Neural cell (in vitro differentiated cells): ENCODE measurements at regions not wholly inside any gene's neighbourhood (a gene's known extent, or its start where the extent isn't known, plus 50 kb on each side); places are given as distances from the start of the nearest gene placed in this dataset.

ENCODE experiments used
- H2AFZ ChIP-seq: fragments of 200-600, 300-800 bp; sonication (generic), shearing (Covaris generic); 2 replicates; pipeline ENCODE4 v1.6.0; 2014; ENCODE audit warnings: low read depth, mild to moderate bottlenecking, antibody characterized with exemption, low read length, moderate library complexity
- H3F3A ChIP-seq: fragments of 200-600 bp; shearing (Covaris generic); 2 replicates; pipeline ENCODE4 v1.6.1; 2016; ENCODE audit warnings: mild to moderate bottlenecking, moderate library complexity, mixed read lengths, antibody characterized with exemption, low read length; ENCODE audit not compliant: insufficient read depth, poor library complexity, severe bottlenecking
- H3K27ac ChIP-seq: fragments of 200-600, 300-800 bp; sonication (generic), shearing (Covaris generic); 2 replicates; pipeline ENCODE4 v1.5.1; 2014; ENCODE audit warnings: mild to moderate bottlenecking, low read length, moderate library complexity
- H3K27me3 ChIP-seq: fragments of 300-800, 200-600 bp; sonication (generic), shearing (Covaris generic); 2 replicates; pipeline ENCODE4 v1.6.0; 2014; ENCODE audit warnings: mild to moderate bottlenecking, low read depth, low read length, moderate library complexity; ENCODE audit not compliant: insufficient read depth
- H3K36me3 ChIP-seq: fragments of 300-800, 200-600 bp; sonication (generic), shearing (Covaris generic); 2 replicates; pipeline ENCODE4 v1.5.1; 2014; ENCODE audit warnings: mild to moderate bottlenecking, antibody characterized with exemption, low read length, moderate library complexity; ENCODE audit not compliant: insufficient read depth
- H3K4me2 ChIP-seq: fragments of 300-800, 200-600 bp; sonication (generic), shearing (Covaris generic); 2 replicates; pipeline ENCODE4 v1.6.0; 2014; ENCODE audit warnings: mild to moderate bottlenecking, low read length
- H3K4me3 ChIP-seq: fragments of 300-800, 200-600 bp; sonication (generic), shearing (Covaris generic); 2 replicates; pipeline ENCODE4 v1.5.1; 2014; ENCODE audit warnings: mild to moderate bottlenecking, low read length, moderate library complexity
- H3K79me2 ChIP-seq: fragments of 200-600 bp; shearing (Covaris generic); replicated peaks from 2 replicates; pipeline ENCODE4 v1.6.0; 2014; ENCODE audit warnings: mild to moderate bottlenecking, low read length, moderate library complexity; ENCODE audit not compliant: insufficient read depth
- H3K9ac ChIP-seq: fragments of 300-800, 200-600 bp; sonication (generic), shearing (Covaris generic); 2 replicates; pipeline ENCODE4 v1.6.1; 2016; ENCODE audit warnings: mild to moderate bottlenecking, low read length, mixed read lengths
- H3K9me2 ChIP-seq: fragments of 200-600 bp; shearing (Covaris generic); 2 replicates; pipeline ENCODE4 v1.6.1; 2016; ENCODE audit warnings: mild to moderate bottlenecking, low read length, mixed read lengths; ENCODE audit not compliant: insufficient read depth
- H3K9me3 ChIP-seq: fragments of 200-600, 300-800 bp; sonication (generic), shearing (Covaris generic); 2 replicates; pipeline ENCODE4 v1.6.1; 2016; ENCODE audit warnings: mild to moderate bottlenecking, mixed run types, low read length, moderate library complexity, mixed read lengths
- H4K20me1 ChIP-seq: fragments of 200-600 bp; shearing (Covaris generic); 2 replicates; pipeline ENCODE4 v1.6.1; 2016; ENCODE audit warnings: mild to moderate bottlenecking, mixed run types; ENCODE audit not compliant: insufficient read depth
- EP300 ChIP-seq: fragments of 450-650 bp; conservative IDR thresholded peaks from 2 replicates; pipeline ENCODE4 v1.6.1; 2014; ENCODE audit warnings: antibody characterized with exemption, mild to moderate bottlenecking, moderate library complexity; ENCODE audit not compliant: poor library complexity, severe bottlenecking
- EZH2 ChIP-seq: fragments of 200-600, 300-800 bp; shearing (Covaris generic), sonication (generic); IDR thresholded peaks from 2 replicates; pipeline ENCODE4 v1.6.1; 2014; ENCODE audit warnings: antibody characterized with exemption, low read length, borderline replicate concordance, mild to moderate bottlenecking; ENCODE audit not compliant: insufficient read depth, poor library complexity, severe bottlenecking
- MXI1 ChIP-seq: fragments of 450-650 bp; conservative IDR thresholded peaks from 2 replicates; pipeline ENCODE4 v1.6.1; 2014; ENCODE audit warnings: antibody characterized with exemption, mild to moderate bottlenecking; ENCODE audit not compliant: poor library complexity, severe bottlenecking
- POLR2AphosphoS5 ChIP-seq: IDR thresholded peaks from 2 replicates; pipeline ENCODE4 v1.6.1; 2012
- RAD21 ChIP-seq: fragments of 450-650 bp; conservative IDR thresholded peaks from 2 replicates; pipeline ENCODE4 v1.6.1; 2014; ENCODE audit warnings: antibody characterized with exemption, mild to moderate bottlenecking, moderate library complexity
- SMC3 ChIP-seq: fragments of 450-650 bp; conservative IDR thresholded peaks from 2 replicates; pipeline ENCODE4 v1.6.1; 2014; ENCODE audit warnings: antibody characterized with exemption, mild to moderate bottlenecking, moderate library complexity; ENCODE audit not compliant: poor library complexity
- TAF1 ChIP-seq: IDR thresholded peaks from 2 replicates; pipeline ENCODE4 v1.6.1; 2012; ENCODE audit warnings: low read depth
- TF ChIP-seq, protein P1 (sequence below): fragments of 450-650 bp; IDR thresholded peaks from 2 replicates; pipeline ENCODE4 v1.5.1; 2014; ENCODE audit warnings: antibody characterized with exemption, mild to moderate bottlenecking, moderate library complexity; ENCODE audit not compliant: poor library complexity, severe bottlenecking
- TF ChIP-seq, protein P2 (sequence below): IDR thresholded peaks from 2 replicates; pipeline ENCODE4 v1.6.1; 2012; ENCODE audit warnings: borderline replicate concordance

DNA sequence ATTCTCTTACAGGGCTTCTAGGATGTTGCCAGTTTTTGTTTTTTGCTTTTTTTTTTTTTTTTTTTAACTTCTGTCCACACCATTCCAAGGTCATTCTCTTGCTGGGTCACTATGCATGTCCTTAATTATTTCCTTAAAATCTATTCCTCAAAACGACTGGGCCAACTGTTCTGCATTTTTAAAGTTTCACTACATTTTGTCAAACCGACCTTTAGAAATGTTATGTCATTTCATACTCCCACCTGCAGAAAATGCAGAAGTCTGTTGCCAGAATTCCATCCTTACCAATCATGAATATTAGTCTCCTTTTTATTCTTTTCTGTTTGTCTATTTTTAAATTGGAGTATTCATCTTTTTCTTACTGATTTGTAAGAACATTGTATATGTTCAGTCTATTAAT lies 295.5 kb downstream of the ZSWIM6 start:
- H3K36me3 ChIP-seq: no peaks in the 10 kb centered on the region
- H3K4me3 ChIP-seq: no peak overlapping the region
- no peak overlapping the region for H3K9ac ChIP-seq
- no peaks in the 10 kb centered on the region for H4K20me1 ChIP-seq
- no peaks in the 10 kb centered on the region for H3K9me2 ChIP-seq
- TF ChIP-seq SMC3: no peak
- TF ChIP-seq, protein P1, sequence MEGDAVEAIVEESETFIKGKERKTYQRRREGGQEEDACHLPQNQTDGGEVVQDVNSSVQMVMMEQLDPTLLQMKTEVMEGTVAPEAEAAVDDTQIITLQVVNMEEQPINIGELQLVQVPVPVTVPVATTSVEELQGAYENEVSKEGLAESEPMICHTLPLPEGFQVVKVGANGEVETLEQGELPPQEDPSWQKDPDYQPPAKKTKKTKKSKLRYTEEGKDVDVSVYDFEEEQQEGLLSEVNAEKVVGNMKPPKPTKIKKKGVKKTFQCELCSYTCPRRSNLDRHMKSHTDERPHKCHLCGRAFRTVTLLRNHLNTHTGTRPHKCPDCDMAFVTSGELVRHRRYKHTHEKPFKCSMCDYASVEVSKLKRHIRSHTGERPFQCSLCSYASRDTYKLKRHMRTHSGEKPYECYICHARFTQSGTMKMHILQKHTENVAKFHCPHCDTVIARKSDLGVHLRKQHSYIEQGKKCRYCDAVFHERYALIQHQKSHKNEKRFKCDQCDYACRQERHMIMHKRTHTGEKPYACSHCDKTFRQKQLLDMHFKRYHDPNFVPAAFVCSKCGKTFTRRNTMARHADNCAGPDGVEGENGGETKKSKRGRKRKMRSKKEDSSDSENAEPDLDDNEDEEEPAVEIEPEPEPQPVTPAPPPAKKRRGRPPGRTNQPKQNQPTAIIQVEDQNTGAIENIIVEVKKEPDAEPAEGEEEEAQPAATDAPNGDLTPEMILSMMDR: no peak
- TF ChIP-seq RAD21: no peak
- TF ChIP-seq, protein P2, sequence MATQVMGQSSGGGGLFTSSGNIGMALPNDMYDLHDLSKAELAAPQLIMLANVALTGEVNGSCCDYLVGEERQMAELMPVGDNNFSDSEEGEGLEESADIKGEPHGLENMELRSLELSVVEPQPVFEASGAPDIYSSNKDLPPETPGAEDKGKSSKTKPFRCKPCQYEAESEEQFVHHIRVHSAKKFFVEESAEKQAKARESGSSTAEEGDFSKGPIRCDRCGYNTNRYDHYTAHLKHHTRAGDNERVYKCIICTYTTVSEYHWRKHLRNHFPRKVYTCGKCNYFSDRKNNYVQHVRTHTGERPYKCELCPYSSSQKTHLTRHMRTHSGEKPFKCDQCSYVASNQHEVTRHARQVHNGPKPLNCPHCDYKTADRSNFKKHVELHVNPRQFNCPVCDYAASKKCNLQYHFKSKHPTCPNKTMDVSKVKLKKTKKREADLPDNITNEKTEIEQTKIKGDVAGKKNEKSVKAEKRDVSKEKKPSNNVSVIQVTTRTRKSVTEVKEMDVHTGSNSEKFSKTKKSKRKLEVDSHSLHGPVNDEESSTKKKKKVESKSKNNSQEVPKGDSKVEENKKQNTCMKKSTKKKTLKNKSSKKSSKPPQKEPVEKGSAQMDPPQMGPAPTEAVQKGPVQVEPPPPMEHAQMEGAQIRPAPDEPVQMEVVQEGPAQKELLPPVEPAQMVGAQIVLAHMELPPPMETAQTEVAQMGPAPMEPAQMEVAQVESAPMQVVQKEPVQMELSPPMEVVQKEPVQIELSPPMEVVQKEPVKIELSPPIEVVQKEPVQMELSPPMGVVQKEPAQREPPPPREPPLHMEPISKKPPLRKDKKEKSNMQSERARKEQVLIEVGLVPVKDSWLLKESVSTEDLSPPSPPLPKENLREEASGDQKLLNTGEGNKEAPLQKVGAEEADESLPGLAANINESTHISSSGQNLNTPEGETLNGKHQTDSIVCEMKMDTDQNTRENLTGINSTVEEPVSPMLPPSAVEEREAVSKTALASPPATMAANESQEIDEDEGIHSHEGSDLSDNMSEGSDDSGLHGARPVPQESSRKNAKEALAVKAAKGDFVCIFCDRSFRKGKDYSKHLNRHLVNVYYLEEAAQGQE: no peak
- no peak for TF ChIP-seq EZH2
- TF ChIP-seq MXI1: no peak
- TF ChIP-seq TAF1: no peak
- no peak for TF ChIP-seq EP300
- TF ChIP-seq POLR2AphosphoS5: no peak
- no peak overlapping the region for H2AFZ ChIP-seq
- H3K4me2 ChIP-seq: no peak overlapping the region
- no peaks in the 10 kb centered on the region for H3K9me3 ChIP-seq
- H3K79me2 ChIP-seq: no peaks in the 10 kb centered on the region
- H3K27me3 ChIP-seq: no peaks in the 10 kb centered on the region
- H3F3A ChIP-seq: peaks cover 3% of the 10 kb centered on the region
- H3K27ac ChIP-seq: no peak overlapping the region

- no peak overlapping the region for H3K4me3 ChIP-seq
- no peak overlapping the region for H3K9ac ChIP-seq
- H3F3A ChIP-seq: peaks cover 3% of the 10 kb centered on the region
- no peaks in the 10 kb centered on the region for H3K27me3 ChIP-seq
- H3K4me2 ChIP-seq: no peak overlapping the region
- no peaks in the 10 kb centered on the region for H4K20me1 ChIP-seq
- no peak for TF ChIP-seq EZH2
- TF ChIP-seq, protein P2: no peak
- no peak for TF ChIP-seq MXI1
- no peak for TF ChIP-seq TAF1
- no peak for TF ChIP-seq SMC3
- TF ChIP-seq, protein P1: no peak
- no peak for TF ChIP-seq POLR2AphosphoS5
- TF ChIP-seq RAD21: no peak
- no peak for TF ChIP-seq EP300
- H3K27ac ChIP-seq: no peak overlapping the region
- no peak overlapping the region for H2AFZ ChIP-seq
- H3K9me3 ChIP-seq: no peaks in the 10 kb centered on the region
- no peaks in the 10 kb centered on the region for H3K79me2 ChIP-seq
- no peaks in the 10 kb centered on the region for H3K36me3 ChIP-seq
- no peaks in the 10 kb centered on the region for H3K9me2 ChIP-seq
Observed at GRCh38 chr5:61630908-61631307, 298.9 kb downstream of the ZSWIM6 start.
